K562 (cell line): ENCODE measurements at regions not wholly inside any gene's neighbourhood (a gene's known extent, or its start where the extent isn't known, plus 50 kb on each side); places are given as distances from the start of the nearest gene placed in this dataset.

Experiments used
- ATAC-seq: fragments of 200-7000 bp; cut with Tn5 transposase; 3 replicates; pipeline ENCODE4 v1.9.1; 2020; ENCODE audit warnings: moderate library complexity
- BruUV-seq: library from RNA; stranded (reverse); fragments of 400-500 nt; replicated peaks from 2 replicates; lab custom pipeline; 2021; lab: Mats Ljungman, UMichigan
- CTCF ChIA-PET: fragments of 300-600 bp; formaldehyde crosslinking; extraction: SDS; loops from one replicate; lab custom pipeline; 2021; ENCODE audit warnings: low intra/inter-chr PET ratio; lab: Yijun Ruan, JAX
- POLR2A ChIA-PET: fragments of 300-600, 350-650 bp; sonication (Branson Sonifier 250); formaldehyde crosslinking; extraction: SDS; loops from one replicate; lab custom pipeline; 2021; ENCODE audit warnings: antibody characterized with exemption, inconsistent platforms; lab: Yijun Ruan, JAX
- DNase-seq, 4 experiments: peaks; one replicate each; pipeline versions ENCODE4 v3.0.0 to v3.0.0-alpha.2; 2011 to 2018; ENCODE audit warnings: low spot score in 3 of 4, mixed read lengths in 3 of 4; ENCODE audit errors: extremely low read depth in 1 of 4
- FAIRE-seq: peaks from 2 replicates; lab custom pipeline; 2011; peaks lifted over from hg19 to GRCh38; lab: Jason Lieb, UNC
- H2AFZ ChIP-seq: 2 replicates; pipeline ENCODE4 v1.6.0; 2011; ENCODE audit warnings: low read depth, low read length, control low read depth, inconsistent platforms
- H3K27ac ChIP-seq: fragments of 200-600 bp; 3 replicates; pipeline ENCODE4 v1.8.0; 2011; ENCODE audit warnings: low read depth, mild to moderate bottlenecking, control low read depth, inconsistent platforms, low read length, moderate library complexity, mixed read lengths; ENCODE audit errors: extremely low read depth
- H3K27me3 ChIP-seq, 2 experiments: fragments of 300-600 bp in 1 of 2; 2 replicates in 1 of 2; 3 replicates in 1 of 2; pipeline versions ENCODE4 v1.6.0 to v1.8.0; 2011; ENCODE audit warnings: inconsistent platforms in 2 of 2, low read length in 2 of 2, mild to moderate bottlenecking in 1 of 2, mixed read lengths in 1 of 2, moderate library complexity in 1 of 2; ENCODE audit not compliant: control insufficient read depth in 2 of 2, insufficient read depth in 2 of 2
- H3K36me3 ChIP-seq: fragments of 300-600 bp; 3 replicates; pipeline ENCODE4 v1.8.0; 2011; ENCODE audit warnings: mild to moderate bottlenecking, low read length, inconsistent platforms; ENCODE audit not compliant: control insufficient read depth, insufficient read depth
- H3K4me1 ChIP-seq, 2 experiments: fragments of 200-600 bp in 1 of 2; replicated peaks in 1 of 2; 2 replicates in 1 of 2; 3 replicates in 1 of 2; pipeline versions ENCODE4 v1.5.1 to v1.8.0; 2011; ENCODE audit warnings: inconsistent platforms in 2 of 2, low read length in 2 of 2, mild to moderate bottlenecking in 1 of 2, mixed read lengths in 1 of 2, moderate library complexity in 1 of 2; ENCODE audit not compliant: control insufficient read depth in 2 of 2, insufficient read depth in 2 of 2
- H3K4me2 ChIP-seq: 2 replicates; pipeline ENCODE4 v1.6.1; 2011; ENCODE audit warnings: low read length, control low read depth, inconsistent platforms, mixed read lengths; ENCODE audit not compliant: insufficient read depth
- H3K4me3 ChIP-seq: fragments of 200-600 bp; sonication (generic), shearing (Covaris generic); 2 replicates; pipeline ENCODE4 v1.5.1; 2016; ENCODE audit warnings: control low read depth, inconsistent platforms
- H3K79me2 ChIP-seq: fragments of 200-600 bp; 3 replicates; pipeline ENCODE4 v1.8.0; 2011; ENCODE audit warnings: low read length, inconsistent platforms; ENCODE audit not compliant: control insufficient read depth, insufficient read depth
- H3K9ac ChIP-seq, 2 experiments: 2 replicates each; pipeline versions ENCODE4 v1.6.0 to v1.6.1; 2011; ENCODE audit warnings: low read depth in 2 of 2, low read length in 2 of 2, control low read depth in 1 of 2, inconsistent platforms in 1 of 2, mild to moderate bottlenecking in 1 of 2, mixed read lengths in 1 of 2; ENCODE audit not compliant: insufficient read depth in 1 of 2
- H3K9me1 ChIP-seq: one replicate; pipeline ENCODE4 v1.6.0; 2011; ENCODE audit warnings: inconsistent platforms, mild to moderate bottlenecking, low read length, moderate library complexity; ENCODE audit not compliant: control insufficient read depth, insufficient read depth
- H3K9me3 ChIP-seq: replicated peaks from 2 replicates; pipeline ENCODE4 v1.5.1; 2011; ENCODE audit warnings: low read depth, low read length, inconsistent platforms; ENCODE audit not compliant: control insufficient read depth, insufficient read depth
- H4K20me1 ChIP-seq: replicated peaks from 2 replicates; pipeline ENCODE4 v1.6.1; 2011; ENCODE audit warnings: low read length, inconsistent platforms, mixed read lengths; ENCODE audit not compliant: control insufficient read depth, insufficient read depth
- EGR1 ChIP-seq: fragments of 450-650 bp; conservative IDR thresholded peaks from 2 replicates; pipeline ENCODE4 v1.6.1; 2017; ENCODE audit warnings: mild to moderate bottlenecking
- ETV1 ChIP-seq: fragments of 450-650 bp; conservative IDR thresholded peaks from 2 replicates; pipeline ENCODE4 v1.6.1; 2016; ENCODE audit warnings: missing genetic modification characterization, control low read depth, low read depth, missing compliant biosample characterization
- GABPA ChIP-seq: fragments of 200-800 bp; sonication (Bioruptor generic); conservative IDR thresholded peaks from 2 replicates; pipeline ENCODE4 v1.6.1; 2016; ENCODE audit warnings: low read depth, missing genetic modification characterization, missing compliant biosample characterization
- GABPB2 ChIP-seq: fragments of 250-450 bp; sonication (Bioruptor Pico); conservative IDR thresholded peaks from 2 replicates; pipeline ENCODE4 v1.5.1; 2021; ENCODE audit warnings: mild to moderate bottlenecking
- HCFC1 ChIP-seq: IDR thresholded peaks from 2 replicates; pipeline ENCODE4 v1.6.1; 2012; ENCODE audit warnings: low read depth, low read length, improper control_type of control experiment
- PCBP1 ChIP-seq: fragments of 200-400 bp; formaldehyde crosslinking; IDR thresholded peaks from 2 replicates; pipeline ENCODE4 v1.6.1; 2018; ENCODE audit warnings: mild to moderate bottlenecking, low read depth, low read length; ENCODE audit not compliant: poor library complexity, severe bottlenecking
- POLR3G ChIP-seq: IDR thresholded peaks from 2 replicates; pipeline ENCODE4 v1.6.1; 2011; ENCODE audit not compliant: insufficient read length, insufficient replicate concordance; ENCODE audit errors: extremely low read depth
- SMARCE1 ChIP-seq: fragments of 450-650 bp; IDR thresholded peaks from 2 replicates; pipeline ENCODE4 v1.7.1; 2016; ENCODE audit warnings: mild to moderate bottlenecking
- TSC22D4 ChIP-seq: fragments of 450-650 bp; IDR thresholded peaks from 2 replicates; pipeline ENCODE4 v1.6.1; 2016; ENCODE audit warnings: missing genetic modification characterization, missing biosample characterization, control low read depth
- ZNF140 ChIP-seq: fragments of 250-450 bp; sonication (Bioruptor Pico); IDR thresholded peaks from 2 replicates; pipeline ENCODE4 v1.8.0; 2021; ENCODE audit warnings: moderate library complexity, mild to moderate bottlenecking, inconsistent platforms
- WGBS: fragments of 100-300 bp; shearing (Covaris generic); methylation state at CpG from one replicate; pipeline ENCODE4 v1.1.6; 2016; ENCODE audit warnings: low coverage, mixed read lengths; ENCODE audit not compliant: insufficient coverage; ENCODE audit errors: missing lambda C conversion rate; 5-methylcytosine and 5-hydroxymethylcytosine counted together
- in situ Hi-C: fragments of 300-500 bp; cut with MboI; formaldehyde crosslinking; loops from 4 replicates; pipeline ENCODE4 v1.15.0; 2018; ENCODE audit warnings: inconsistent platforms, mixed read lengths
- intact Hi-C: fragments of 100-400 bp; cut with micrococcal nuclease; formaldehyde crosslinking; loops from 2 replicates; pipeline ENCODE4 v1.14.2; 2022
- TF ChIP-seq, protein P1 (sequence below): IDR thresholded peaks from 2 replicates; pipeline ENCODE4 v1.6.1; 2014; ENCODE audit warnings: antibody characterized with exemption
- TF ChIP-seq, protein P2 (sequence below): sonication (generic); formaldehyde crosslinking; IDR thresholded peaks from 2 replicates; pipeline ENCODE4 v1.8.0; 2022; ENCODE audit warnings: mild to moderate bottlenecking, missing genetic modification reagents
- TF ChIP-seq, protein P3 (sequence below): fragments of 450-650 bp; formaldehyde crosslinking; IDR thresholded peaks from 2 replicates; pipeline ENCODE4 v1.4.0; 2020; ENCODE audit warnings: mild to moderate bottlenecking, moderate library complexity

DNA sequence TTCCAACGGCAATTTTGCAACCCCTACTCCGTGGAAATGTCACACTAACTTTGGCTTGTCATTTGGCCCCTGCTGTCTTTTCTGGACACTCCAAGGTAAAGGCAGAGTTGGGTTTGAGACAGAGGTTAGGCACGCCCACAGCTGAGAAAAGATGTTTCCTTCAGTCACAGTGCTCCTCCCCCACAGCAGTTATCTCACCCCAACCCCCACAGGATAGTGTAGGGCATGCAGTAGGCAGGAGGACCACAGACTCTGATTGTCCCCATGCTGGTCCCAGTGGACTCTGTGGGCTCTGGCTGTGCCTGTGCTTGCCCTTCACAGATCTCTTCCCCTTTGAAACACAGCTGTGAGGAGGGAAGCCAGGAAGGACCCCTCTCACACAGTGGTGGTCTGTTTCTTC lies 124.0 kb upstream of the CARMIL1 start:
- TF ChIP-seq GABPB2 (no peak), POLR3G (no peak), TSC22D4 (tag) (no peak), ETV1 (tag) (no peak), ZNF140 (CRISPR knock-in tag) (no peak), SMARCE1 (no peak), GABPA (tag) (no peak), HCFC1 (no peak), PCBP1 (no peak), EGR1 (no peak)
- TF ChIP-seq, protein P1, sequence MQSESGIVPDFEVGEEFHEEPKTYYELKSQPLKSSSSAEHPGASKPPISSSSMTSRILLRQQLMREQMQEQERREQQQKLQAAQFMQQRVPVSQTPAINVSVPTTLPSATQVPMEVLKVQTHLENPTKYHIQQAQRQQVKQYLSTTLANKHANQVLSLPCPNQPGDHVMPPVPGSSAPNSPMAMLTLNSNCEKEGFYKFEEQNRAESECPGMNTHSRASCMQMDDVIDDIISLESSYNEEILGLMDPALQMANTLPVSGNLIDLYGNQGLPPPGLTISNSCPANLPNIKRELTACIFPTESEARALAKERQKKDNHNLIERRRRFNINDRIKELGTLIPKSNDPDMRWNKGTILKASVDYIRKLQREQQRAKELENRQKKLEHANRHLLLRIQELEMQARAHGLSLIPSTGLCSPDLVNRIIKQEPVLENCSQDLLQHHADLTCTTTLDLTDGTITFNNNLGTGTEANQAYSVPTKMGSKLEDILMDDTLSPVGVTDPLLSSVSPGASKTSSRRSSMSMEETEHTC = no peak
- TF ChIP-seq, protein P2, sequence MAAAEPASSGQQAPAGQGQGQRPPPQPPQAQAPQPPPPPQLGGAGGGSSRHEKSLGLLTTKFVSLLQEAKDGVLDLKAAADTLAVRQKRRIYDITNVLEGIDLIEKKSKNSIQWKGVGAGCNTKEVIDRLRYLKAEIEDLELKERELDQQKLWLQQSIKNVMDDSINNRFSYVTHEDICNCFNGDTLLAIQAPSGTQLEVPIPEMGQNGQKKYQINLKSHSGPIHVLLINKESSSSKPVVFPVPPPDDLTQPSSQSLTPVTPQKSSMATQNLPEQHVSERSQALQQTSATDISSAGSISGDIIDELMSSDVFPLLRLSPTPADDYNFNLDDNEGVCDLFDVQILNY = no peak
- TF ChIP-seq, protein P3, sequence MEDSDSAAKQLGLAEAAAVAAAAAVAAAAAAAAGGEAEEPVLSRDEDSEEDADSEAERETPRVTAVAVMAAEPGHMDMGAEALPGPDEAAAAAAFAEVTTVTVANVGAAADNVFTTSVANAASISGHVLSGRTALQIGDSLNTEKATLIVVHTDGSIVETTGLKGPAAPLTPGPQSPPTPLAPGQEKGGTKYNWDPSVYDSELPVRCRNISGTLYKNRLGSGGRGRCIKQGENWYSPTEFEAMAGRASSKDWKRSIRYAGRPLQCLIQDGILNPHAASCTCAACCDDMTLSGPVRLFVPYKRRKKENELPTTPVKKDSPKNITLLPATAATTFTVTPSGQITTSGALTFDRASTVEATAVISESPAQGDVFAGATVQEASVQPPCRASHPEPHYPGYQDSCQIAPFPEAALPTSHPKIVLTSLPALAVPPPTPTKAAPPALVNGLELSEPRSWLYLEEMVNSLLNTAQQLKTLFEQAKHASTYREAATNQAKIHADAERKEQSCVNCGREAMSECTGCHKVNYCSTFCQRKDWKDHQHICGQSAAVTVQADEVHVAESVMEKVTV (CRISPR knock-in tag) = no peak
- TF ChIP-seq, all 486 proteins: peak for 0
- Histone ChIP-seq H4K20me1 (no peaks in the 10 kb centered on the region), H3K79me2 (no peaks in the 10 kb centered on the region), H3K4me2 (no peak overlapping the region), H3K36me3 (no peaks in the 10 kb centered on the region), H3K9ac (no peak overlapping the region), H3K9me3 (0 out of 2 replicates have a peak, but pooled peaks cover 3% of the 10 kb centered on the region), H3K9me1 (no peaks in the 10 kb centered on the region), H3K4me3 (no peak overlapping the region), H3K27me3 (no peaks in the 10 kb centered on the region), H2AFZ (no peak overlapping the region), H3K4me1 (peaks cover 0 to 5% of the 10 kb centered on the region in 2 experiments; a peak in 2 of 5 replicates), H3K27ac (no peak overlapping the region)
- intact Hi-C loops (no loop called here), in situ Hi-C loops (no loop called here)
- WGBS = 2% methylated on average over 3 of the region's 3 CpGs
- ChIA-PET CTCF (no interaction called here), POLR2A (no interaction called here)
- DNase-seq (peak in 1 of 4 experiments; percentile 30), ATAC-seq (peak; percentile 60), FAIRE-seq (no peak)
- BruUV-seq = no TSS peak
